ENCODE measurements at regions not wholly inside any gene's neighbourhood (a gene's known extent, or its start where the extent isn't known, plus 50 kb on each side); places are given as distances from the start of the nearest gene placed in this dataset.

GRCh38 chr21:18170221-18170620, 74.4 kb upstream of the CHODL start:
- Mint-ChIP-seq H3K27me3 (ENCODE audit: insufficient read depth, unreplicated experiment) (no peaks in the 10 kb centered on the region), H3K36me3 (ENCODE audit: insufficient read depth, unreplicated experiment) (no peaks in the 10 kb centered on the region), H3K4me1 (ENCODE audit: insufficient read depth, unreplicated experiment) (no peaks in the 10 kb centered on the region), H3K9me3 (ENCODE audit: unreplicated experiment) (peaks cover 13% of the 10 kb centered on the region), H3K27ac (ENCODE audit: low read depth, unreplicated experiment) (no peak overlapping the region), H3K4me3 (ENCODE audit: unreplicated experiment) (no peak overlapping the region)
- no TSS peak for BruUV-seq (replicated peaks)
- intact Hi-C loops (cut with micrococcal nuclease), result no loop called here
- no peak for DNase-seq (ENCODE audit: unreplicated experiment)
- POLR2A ChIA-PET, result no interaction called here
- TF ChIP-seq, protein P1, sequence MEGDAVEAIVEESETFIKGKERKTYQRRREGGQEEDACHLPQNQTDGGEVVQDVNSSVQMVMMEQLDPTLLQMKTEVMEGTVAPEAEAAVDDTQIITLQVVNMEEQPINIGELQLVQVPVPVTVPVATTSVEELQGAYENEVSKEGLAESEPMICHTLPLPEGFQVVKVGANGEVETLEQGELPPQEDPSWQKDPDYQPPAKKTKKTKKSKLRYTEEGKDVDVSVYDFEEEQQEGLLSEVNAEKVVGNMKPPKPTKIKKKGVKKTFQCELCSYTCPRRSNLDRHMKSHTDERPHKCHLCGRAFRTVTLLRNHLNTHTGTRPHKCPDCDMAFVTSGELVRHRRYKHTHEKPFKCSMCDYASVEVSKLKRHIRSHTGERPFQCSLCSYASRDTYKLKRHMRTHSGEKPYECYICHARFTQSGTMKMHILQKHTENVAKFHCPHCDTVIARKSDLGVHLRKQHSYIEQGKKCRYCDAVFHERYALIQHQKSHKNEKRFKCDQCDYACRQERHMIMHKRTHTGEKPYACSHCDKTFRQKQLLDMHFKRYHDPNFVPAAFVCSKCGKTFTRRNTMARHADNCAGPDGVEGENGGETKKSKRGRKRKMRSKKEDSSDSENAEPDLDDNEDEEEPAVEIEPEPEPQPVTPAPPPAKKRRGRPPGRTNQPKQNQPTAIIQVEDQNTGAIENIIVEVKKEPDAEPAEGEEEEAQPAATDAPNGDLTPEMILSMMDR (IDR thresholded peaks at IDR 0.05; ENCODE audit: unreplicated experiment), result no peak
- CTCF ChIA-PET, result interaction anchor here (0.6 kb wide), 1 partner anchor 781 kb away, joined by 4 read pairs; no protein-coding TSS in a partner anchor

DNA sequence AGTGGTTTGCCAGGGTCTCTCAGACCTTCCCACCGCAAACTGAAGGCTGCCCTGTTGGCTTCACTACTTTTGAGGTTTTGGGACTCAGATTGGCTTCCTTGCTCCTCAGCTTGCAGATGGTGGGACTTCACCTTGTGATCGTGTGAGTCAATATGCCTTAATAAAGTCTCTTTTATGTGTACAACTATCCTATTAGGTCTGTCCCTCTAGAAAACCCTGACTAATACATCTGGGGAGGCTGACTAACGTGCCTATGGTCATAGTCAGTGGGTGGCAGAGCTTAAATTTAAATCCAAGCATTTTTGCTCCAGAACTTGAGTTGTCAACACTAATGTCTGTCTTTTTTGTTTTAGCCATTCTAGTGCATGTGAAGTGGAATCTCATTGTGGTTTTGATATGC, 76.5 kb upstream of the CHODL start:
- no peak overlapping the region for H3K4me3 Mint-ChIP-seq (ENCODE audit: unreplicated experiment)
- TF ChIP-seq, protein P1 (IDR thresholded peaks at IDR 0.05; ENCODE audit: unreplicated experiment), result no peak
- H3K4me1 Mint-ChIP-seq (ENCODE audit: insufficient read depth, unreplicated experiment), result peaks cover 6% of the 10 kb centered on the region
- CTCF ChIA-PET, result interaction anchor here (2.0 kb wide), 1 partner anchor 127 kb away, joined by 5 read pairs; no protein-coding TSS in a partner anchor
- POLR2A ChIA-PET, result no interaction called here
- no peaks in the 10 kb centered on the region for H3K36me3 Mint-ChIP-seq (ENCODE audit: insufficient read depth, unreplicated experiment)
- H3K27ac Mint-ChIP-seq (ENCODE audit: low read depth, unreplicated experiment), result no peak overlapping the region
- intact Hi-C loops (cut with micrococcal nuclease), result loop anchor here (10.0 kb wide), 1 partner anchor 243 kb away; no protein-coding TSS in a partner anchor
- no TSS peak for BruUV-seq (replicated peaks)
- H3K9me3 Mint-ChIP-seq (ENCODE audit: unreplicated experiment), result peaks cover 13% of the 10 kb centered on the region
- H3K27me3 Mint-ChIP-seq (ENCODE audit: insufficient read depth, unreplicated experiment), result no peaks in the 10 kb centered on the region
- DNase-seq (ENCODE audit: unreplicated experiment), result no peak

GRCh38 chr21:18164933-18165332, 79.7 kb upstream of the CHODL start:
- POLR2A ChIA-PET, result interaction anchor here (1.1 to 1.3 kb wide), 2 partner anchors 12 to 18 kb away, joined by 4 read pairs; no protein-coding TSS in a partner anchor
- H3K4me1 Mint-ChIP-seq (ENCODE audit: insufficient read depth, unreplicated experiment), result peaks cover 6% of the 10 kb centered on the region

GRCh38 chr21:18164483-18164882, 80.2 kb upstream of the CHODL start:
- H3K4me1 Mint-ChIP-seq (ENCODE audit: insufficient read depth, unreplicated experiment), result peaks cover 6% of the 10 kb centered on the region
- no peaks in the 10 kb centered on the region for H3K9me3 Mint-ChIP-seq (ENCODE audit: unreplicated experiment)
- no peak overlapping the region for H3K4me3 Mint-ChIP-seq (ENCODE audit: unreplicated experiment)
- H3K27me3 Mint-ChIP-seq (ENCODE audit: insufficient read depth, unreplicated experiment), result no peaks in the 10 kb centered on the region
- H3K27ac Mint-ChIP-seq (ENCODE audit: low read depth, unreplicated experiment), result no peak overlapping the region
- POLR2A ChIA-PET, result interaction anchor here (1.1 to 1.3 kb wide), 2 partner anchors 12 to 17 kb away, joined by 4 read pairs; no protein-coding TSS in a partner anchor
- CTCF ChIA-PET, result interaction anchor here (0.5 to 2.0 kb wide), 22 partner anchors 8 to 238 kb away, joined by 3 to 8 read pairs (median 3); no protein-coding TSS in a partner anchor
- DNase-seq (ENCODE audit: unreplicated experiment), result no peak
- TF ChIP-seq, protein P1 (IDR thresholded peaks at IDR 0.05; ENCODE audit: unreplicated experiment), result no peak
- no peaks in the 10 kb centered on the region for H3K36me3 Mint-ChIP-seq (ENCODE audit: insufficient read depth, unreplicated experiment)
- no TSS peak for BruUV-seq (replicated peaks)
- intact Hi-C loops (cut with micrococcal nuclease), result loop anchor here (2.0 to 10.0 kb wide), 2 partner anchors 100 to 240 kb away; no protein-coding TSS in a partner anchor

More at GRCh38 chr21:18164933-18165332, 79.7 kb upstream of the CHODL start:
- Mint-ChIP-seq H3K4me3 (ENCODE audit: unreplicated experiment) (no peak overlapping the region), H3K9me3 (ENCODE audit: unreplicated experiment) (peaks cover 2% of the 10 kb centered on the region), H3K27ac (ENCODE audit: low read depth, unreplicated experiment) (no peak overlapping the region), H3K27me3 (ENCODE audit: insufficient read depth, unreplicated experiment) (no peaks in the 10 kb centered on the region), H3K36me3 (ENCODE audit: insufficient read depth, unreplicated experiment) (no peaks in the 10 kb centered on the region)
- intact Hi-C loops (cut with micrococcal nuclease), result loop anchor here (2.0 to 10.0 kb wide), 2 partner anchors 100 to 240 kb away; no protein-coding TSS in a partner anchor
- TF ChIP-seq, protein P1 (IDR thresholded peaks at IDR 0.05; ENCODE audit: unreplicated experiment), result peak; percentile 37
- CTCF ChIA-PET, result interaction anchor here (0.5 to 2.0 kb wide), 20 partner anchors 9 to 239 kb away, joined by 3 to 8 read pairs (median 3); no protein-coding TSS in a partner anchor
- BruUV-seq (replicated peaks), result no TSS peak
- peak; percentile 84 for DNase-seq (ENCODE audit: unreplicated experiment)
